ENCODE measurements at regions not wholly inside any gene's neighbourhood (a gene's known extent, or its start where the extent isn't known, plus 50 kb on each side); places are given as distances from the start of the nearest gene placed in this dataset.

GRCh38 chr9:119004618-119004990 is 364.6 kb downstream of the BRINP1 start:
- Histone ChIP-seq H3K9me3 (ENCODE audit: severe bottlenecking) (no peaks in the 10 kb centered on the region), H3K27ac (no peak overlapping the region), H3K36me3 (no peaks in the 10 kb centered on the region), H3K4me3 (ENCODE audit: low read depth, low read length) (no peak overlapping the region), H3K27me3 (ENCODE audit: insufficient read depth, low read depth, severe bottlenecking) (peaks cover 4% of the 10 kb centered on the region)
- TF ChIP-seq CTCF (IDR thresholded peaks at IDR 0.05; ENCODE audit: low read depth, low read length) = no peak
- no peak for DNase-seq

- no peak for TF ChIP-seq CTCF (IDR thresholded peaks at IDR 0.05; ENCODE audit: low read depth, low read length)
- Histone ChIP-seq H3K9me3 (ENCODE audit: severe bottlenecking) (no peaks in the 10 kb centered on the region), H3K27ac (no peak overlapping the region), H3K36me3 (no peaks in the 10 kb centered on the region), H3K4me3 (ENCODE audit: low read depth, low read length) (no peak overlapping the region), H3K27me3 (ENCODE audit: insufficient read depth, low read depth, severe bottlenecking) (peaks cover 4% of the 10 kb centered on the region)
- DNase-seq = no peak
These were observed 364.1 kb downstream of the BRINP1 start for GRCh38 chr9:119005162-119005561.

GRCh38 chr9:119009249-119009648 is 360.0 kb downstream of the BRINP1 start:
- no peak for TF ChIP-seq CTCF (IDR thresholded peaks at IDR 0.05; ENCODE audit: low read depth, low read length)
- H3K36me3 ChIP-seq = no peaks in the 10 kb centered on the region
- H3K4me3 ChIP-seq (ENCODE audit: low read depth, low read length) = no peak overlapping the region
- no peaks in the 10 kb centered on the region for H3K27me3 ChIP-seq (ENCODE audit: insufficient read depth, low read depth, severe bottlenecking)
- DNase-seq = no peak
- H3K9me3 ChIP-seq (ENCODE audit: severe bottlenecking) = no peaks in the 10 kb centered on the region
- no peak overlapping the region for H3K27ac ChIP-seq

GRCh38 chr9:119020284-119020683 is 349.0 kb downstream of the BRINP1 start:
- peaks cover 2% of the 10 kb centered on the region for H3K9me3 ChIP-seq (ENCODE audit: severe bottlenecking)
- peaks cover 10% of the 10 kb centered on the region for H3K27me3 ChIP-seq (ENCODE audit: insufficient read depth, low read depth, severe bottlenecking)
- TF ChIP-seq CTCF (IDR thresholded peaks at IDR 0.05; ENCODE audit: low read depth, low read length) = no peak
- H3K4me3 ChIP-seq (ENCODE audit: low read depth, low read length) = no peak overlapping the region
- H3K36me3 ChIP-seq = no peaks in the 10 kb centered on the region
- H3K27ac ChIP-seq = no peak overlapping the region
- DNase-seq = no peak

- H3K36me3 ChIP-seq = no peaks in the 10 kb centered on the region
- no peaks in the 10 kb centered on the region for H3K9me3 ChIP-seq (ENCODE audit: severe bottlenecking)
- H3K4me3 ChIP-seq (ENCODE audit: low read depth, low read length) = no peak overlapping the region
- TF ChIP-seq CTCF (IDR thresholded peaks at IDR 0.05; ENCODE audit: low read depth, low read length) = no peak
- H3K27me3 ChIP-seq (ENCODE audit: insufficient read depth, low read depth, severe bottlenecking) = peaks cover 13% of the 10 kb centered on the region
- no peak for DNase-seq
- H3K27ac ChIP-seq = no peak overlapping the region
These were observed 348.4 kb downstream of the BRINP1 start for GRCh38 chr9:119020730-119021333.

- no peak overlapping the region for H3K4me3 ChIP-seq (ENCODE audit: low read depth, low read length)
- no peaks in the 10 kb centered on the region for H3K9me3 ChIP-seq (ENCODE audit: severe bottlenecking)
- H3K27me3 ChIP-seq (ENCODE audit: insufficient read depth, low read depth, severe bottlenecking) = peaks cover 15% of the 10 kb centered on the region
- no peak for TF ChIP-seq CTCF (IDR thresholded peaks at IDR 0.05; ENCODE audit: low read depth, low read length)
- DNase-seq = peak; percentile 10
- no peaks in the 10 kb centered on the region for H3K36me3 ChIP-seq
- H3K27ac ChIP-seq = no peak overlapping the region
These were observed 343.1 kb downstream of the BRINP1 start for GRCh38 chr9:119026120-119026519.

Data from WERI-Rb-1 (cell line).